ENCODE measurements at regions not wholly inside any gene's neighbourhood (a gene's known extent, or its start where the extent isn't known, plus 50 kb on each side); places are given as distances from the start of the nearest gene placed in this dataset.

DNA sequence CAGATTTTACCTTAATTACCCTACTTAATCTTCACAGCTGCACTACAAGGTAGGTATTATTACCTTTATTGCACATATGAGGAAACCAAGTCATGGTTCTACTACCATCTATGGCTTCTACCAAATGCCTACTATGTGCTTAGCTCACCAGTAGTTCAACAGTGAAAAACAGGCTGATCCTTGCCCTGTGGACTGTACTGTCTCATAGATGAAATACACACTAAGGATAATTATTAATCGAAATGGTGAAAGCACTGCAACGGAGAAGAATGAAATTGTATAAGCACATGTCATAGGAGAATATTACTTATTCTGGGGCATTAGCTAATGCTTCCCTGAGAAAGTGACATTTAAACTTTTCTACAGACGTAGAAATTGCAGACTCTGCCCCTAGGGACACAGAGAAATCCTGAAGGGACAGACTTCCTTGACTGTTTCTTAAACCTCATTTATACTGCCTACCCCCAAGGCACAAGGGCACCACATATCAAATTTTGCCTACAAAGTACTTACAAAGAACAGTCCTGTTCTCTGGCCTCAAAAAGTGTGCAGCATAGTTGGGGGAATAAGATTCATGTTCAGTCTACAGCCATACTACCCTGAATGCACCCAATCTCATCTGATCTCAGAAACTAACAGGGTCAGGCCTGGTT, 148.4 kb upstream of the ZC3H11B start:
- TF ChIP-seq, protein P1, sequence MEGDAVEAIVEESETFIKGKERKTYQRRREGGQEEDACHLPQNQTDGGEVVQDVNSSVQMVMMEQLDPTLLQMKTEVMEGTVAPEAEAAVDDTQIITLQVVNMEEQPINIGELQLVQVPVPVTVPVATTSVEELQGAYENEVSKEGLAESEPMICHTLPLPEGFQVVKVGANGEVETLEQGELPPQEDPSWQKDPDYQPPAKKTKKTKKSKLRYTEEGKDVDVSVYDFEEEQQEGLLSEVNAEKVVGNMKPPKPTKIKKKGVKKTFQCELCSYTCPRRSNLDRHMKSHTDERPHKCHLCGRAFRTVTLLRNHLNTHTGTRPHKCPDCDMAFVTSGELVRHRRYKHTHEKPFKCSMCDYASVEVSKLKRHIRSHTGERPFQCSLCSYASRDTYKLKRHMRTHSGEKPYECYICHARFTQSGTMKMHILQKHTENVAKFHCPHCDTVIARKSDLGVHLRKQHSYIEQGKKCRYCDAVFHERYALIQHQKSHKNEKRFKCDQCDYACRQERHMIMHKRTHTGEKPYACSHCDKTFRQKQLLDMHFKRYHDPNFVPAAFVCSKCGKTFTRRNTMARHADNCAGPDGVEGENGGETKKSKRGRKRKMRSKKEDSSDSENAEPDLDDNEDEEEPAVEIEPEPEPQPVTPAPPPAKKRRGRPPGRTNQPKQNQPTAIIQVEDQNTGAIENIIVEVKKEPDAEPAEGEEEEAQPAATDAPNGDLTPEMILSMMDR (IDR thresholded peaks at IDR 0.05), result no peak
- TF ChIP-seq POLR2AphosphoS5 (IDR thresholded peaks at IDR 0.05) (no peak), POLR2A (IDR thresholded peaks at IDR 0.05) (no peak)

Measured in gastroesophageal sphincter (tissue), 3 donors.